WERI-Rb-1 (cell line): ENCODE measurements at regions not wholly inside any gene's neighbourhood (a gene's known extent, or its start where the extent isn't known, plus 50 kb on each side); places are given as distances from the start of the nearest gene placed in this dataset.
A peak's percentile ranks its signal among the peaks of the same experiment; 100 is the strongest.

Experiments
- DNase-seq: peaks from one replicate; pipeline ENCODE4 v3.0.0-alpha.2; 2020
- H3K27ac ChIP-seq: fragments of 250-450 bp; sonication (Bioruptor Pico); 2 replicates; pipeline ENCODE4 v1.5.1; 2020; ENCODE audit warnings: mild to moderate bottlenecking, moderate library complexity
- H3K27me3 ChIP-seq: fragments of 250-450 bp; sonication (Bioruptor Pico); 2 replicates; pipeline ENCODE4 v1.5.1; 2021; ENCODE audit warnings: mild to moderate bottlenecking, low read depth, moderate library complexity; ENCODE audit not compliant: insufficient read depth, severe bottlenecking
- H3K36me3 ChIP-seq: fragments of 250-450 bp; sonication (Bioruptor Pico); 2 replicates; pipeline ENCODE4 v1.5.1; 2020; ENCODE audit warnings: mild to moderate bottlenecking, moderate library complexity
- H3K4me3 ChIP-seq: 2 replicates; pipeline ENCODE4 v1.5.1; 2011; ENCODE audit warnings: low read depth, mild to moderate bottlenecking, control low read depth, low read length
- H3K9me3 ChIP-seq: fragments of 250-450 bp; sonication (Bioruptor Pico); 2 replicates; pipeline ENCODE4 v1.5.1; 2021; ENCODE audit warnings: mild to moderate bottlenecking, moderate library complexity; ENCODE audit not compliant: severe bottlenecking
- CTCF ChIP-seq: IDR thresholded peaks from 2 replicates; pipeline ENCODE4 v1.5.1; 2011; ENCODE audit warnings: low read depth, mild to moderate bottlenecking, control low read depth, inconsistent platforms, low read length

DNA sequence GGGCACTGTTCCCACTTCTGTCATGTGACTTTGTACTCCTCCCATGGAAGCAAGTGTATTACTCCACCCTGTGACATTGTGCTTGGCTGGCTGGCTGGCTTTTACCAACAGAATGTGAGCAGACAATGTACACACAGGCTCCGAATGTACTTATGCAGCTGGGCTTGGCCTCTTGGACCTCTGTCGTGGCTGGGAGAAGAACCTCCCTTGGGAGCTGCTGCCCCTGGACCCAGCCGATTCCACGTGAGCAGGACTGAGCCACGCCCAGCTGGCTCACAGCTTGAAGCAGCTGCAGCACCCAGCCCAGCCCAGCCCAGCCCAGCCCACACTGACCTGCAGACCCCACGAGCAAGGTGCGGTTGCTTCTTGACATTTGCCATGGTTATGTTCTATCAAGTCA is 177.5 kb downstream of the RBFOX3 start:
- Histone ChIP-seq H3K9me3 (peaks cover 6% of the 10 kb centered on the region), H3K27me3 (no peaks in the 10 kb centered on the region), H3K27ac (no peak overlapping the region), H3K36me3 (peaks cover 17% of the 10 kb centered on the region; the same call in 1 of the 2 replicates), H3K4me3 (no peak overlapping the region)
- no peak for DNase-seq
- no peak for TF ChIP-seq CTCF

DNA sequence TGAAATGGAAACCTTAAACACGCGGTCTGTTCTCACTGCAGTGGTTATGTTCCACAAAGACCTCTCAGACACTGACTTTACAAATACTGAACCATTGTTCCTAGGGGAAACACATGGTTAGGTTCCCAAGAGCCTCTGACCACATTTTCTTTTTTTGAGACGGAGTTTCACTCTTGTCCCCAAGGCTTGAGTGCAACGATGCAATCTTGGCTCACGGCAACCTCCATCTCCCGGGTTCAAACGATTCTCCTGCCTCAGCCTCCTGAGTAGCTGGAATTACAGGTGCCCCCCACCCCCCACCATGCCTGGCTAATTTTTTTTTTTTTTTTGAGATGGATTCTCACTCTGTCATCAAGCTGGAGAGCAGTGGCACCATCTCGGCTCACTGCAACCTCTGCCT is 179.7 kb downstream of the RBFOX3 start:
- no peak overlapping the region for H3K27ac ChIP-seq
- no peak overlapping the region for H3K4me3 ChIP-seq
- peaks cover 6% of the 10 kb centered on the region for H3K9me3 ChIP-seq
- TF ChIP-seq CTCF, result no peak
- DNase-seq, result no peak
- H3K36me3 ChIP-seq, result peaks cover 17% of the 10 kb centered on the region
- no peaks in the 10 kb centered on the region for H3K27me3 ChIP-seq

GRCh38 chr17:79429864-79430494 is 180.9 kb downstream of the RBFOX3 start:
- no peak overlapping the region for H3K4me3 ChIP-seq
- TF ChIP-seq CTCF, result no peak
- H3K36me3 ChIP-seq, result peaks cover 14% of the 10 kb centered on the region
- H3K27me3 ChIP-seq, result no peaks in the 10 kb centered on the region
- no peak overlapping the region for H3K27ac ChIP-seq
- no peak for DNase-seq
- peaks cover 6% of the 10 kb centered on the region for H3K9me3 ChIP-seq

DNA sequence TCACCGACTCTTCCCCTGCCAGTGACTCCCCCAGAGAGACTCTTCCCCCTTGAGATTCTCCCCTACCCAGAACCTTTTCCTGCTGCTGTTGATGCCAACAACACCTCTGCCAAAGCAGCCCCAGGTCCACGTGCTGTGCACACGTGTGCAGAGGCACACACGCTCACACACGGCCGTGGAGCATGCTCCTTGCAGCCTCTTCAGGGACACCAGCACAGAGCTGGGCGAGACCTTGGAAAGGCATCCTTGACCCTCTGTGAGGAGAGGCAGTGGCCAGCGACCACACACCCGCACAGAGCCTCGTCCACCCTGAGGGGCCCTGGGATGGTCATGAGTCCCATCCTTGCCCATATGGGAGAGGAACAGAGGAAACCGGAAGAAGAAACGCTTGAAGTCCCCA is 181.9 kb downstream of the RBFOX3 start:
- no peak for TF ChIP-seq CTCF
- no peak for DNase-seq
- H3K27ac ChIP-seq, result no peak overlapping the region
- peaks cover 3% of the 10 kb centered on the region for H3K9me3 ChIP-seq
- H3K4me3 ChIP-seq, result no peak overlapping the region
- no peaks in the 10 kb centered on the region for H3K27me3 ChIP-seq
- H3K36me3 ChIP-seq, result peaks cover 5% of the 10 kb centered on the region

- Histone ChIP-seq H3K4me3 (no peak overlapping the region), H3K27ac (no peak overlapping the region)
- DNase-seq, result no peak
Measured at GRCh38 chr17:79427621-79428539, 183.0 kb downstream of the RBFOX3 start.

More at GRCh38 chr17:79427621-79428539, 183.0 kb downstream of the RBFOX3 start:
- Histone ChIP-seq H3K36me3 (peaks cover 2% of the 10 kb centered on the region), H3K27me3 (no peaks in the 10 kb centered on the region), H3K9me3 (peaks cover 3% of the 10 kb centered on the region)
- TF ChIP-seq CTCF, result peak; percentile 38; the same call in 1 of the 2 replicates
